Prostate gland (tissue), 2 donors: ENCODE measurements at regions not wholly inside any gene's neighbourhood (a gene's known extent, or its start where the extent isn't known, plus 50 kb on each side); places are given as distances from the start of the nearest gene placed in this dataset.

Source experiments
- DNase-seq: peaks from one replicate; pipeline ENCODE4 v3.0.0-alpha.2; 2019; ENCODE audit warnings: low spot score
- H3K27ac ChIP-seq, 2 donors: fragments of 200-600 bp; sonication (generic); 2 replicates each; pipeline ENCODE4 v1.5.1; 2017 to 2019
- H3K27me3 ChIP-seq: fragments of 200-600 bp; sonication (generic); replicated peaks from 2 replicates; pipeline ENCODE4 v1.5.1; 2019; ENCODE audit not compliant: insufficient read depth
- H3K36me3 ChIP-seq, 2 donors: fragments of 200-600 bp; sonication (generic); 1 replicate in 1 of 2; 2 replicates in 1 of 2; pipeline versions ENCODE4 v1.5.1 to v1.8.1; 2017 to 2019
- H3K4me1 ChIP-seq: fragments of 200-600 bp; sonication (generic); replicated peaks from 2 replicates; pipeline ENCODE4 v1.5.1; 2019
- H3K4me3 ChIP-seq, 2 donors: fragments of 200-600 bp; sonication (generic); 2 replicates each; pipeline ENCODE4 v1.5.1; 2017 to 2019
- H3K9me3 ChIP-seq: fragments of 200-600 bp; sonication (generic); 2 replicates; pipeline ENCODE4 v1.5.1; 2017
- POLR2A ChIP-seq: fragments of 450-650 bp; IDR thresholded peaks from one replicate; pipeline ENCODE4 v1.6.1; 2016; ENCODE audit warnings: antibody characterized with exemption, mild to moderate bottlenecking
- POLR2AphosphoS5 ChIP-seq: sonication (generic); formaldehyde crosslinking; IDR thresholded peaks from one replicate; pipeline ENCODE4 v1.6.1; 2017; ENCODE audit warnings: antibody characterized with exemption
- WGBS: methylation state at CpG from one replicate; pipeline ENCODE4 v1.1.5; 2018; 5-methylcytosine and 5-hydroxymethylcytosine counted together
- intact Hi-C: fragments of 100-400 bp; cut with DNase I; formaldehyde crosslinking; loops from one replicate; pipeline ENCODE4 v1.14.2; 2022
- TF ChIP-seq, protein P1 (sequence below), 4 experiments: fragments of 200-600 bp in 2 of 4; fragments of 450-650 bp in 2 of 4; sonication (generic) in 2 of 4; IDR thresholded peaks; 1 replicate in 3 of 4; 2 replicates in 1 of 4; pipeline ENCODE4 v1.5.1; 2016 to 2019; ENCODE audit warnings: antibody characterized with exemption in 4 of 4, mild to moderate bottlenecking in 2 of 4, moderate library complexity in 2 of 4

- intact Hi-C loops: no loop called here
These were observed 333.6 kb upstream of the F9 start for GRCh38 chrX:139196890-139197289.

DNA sequence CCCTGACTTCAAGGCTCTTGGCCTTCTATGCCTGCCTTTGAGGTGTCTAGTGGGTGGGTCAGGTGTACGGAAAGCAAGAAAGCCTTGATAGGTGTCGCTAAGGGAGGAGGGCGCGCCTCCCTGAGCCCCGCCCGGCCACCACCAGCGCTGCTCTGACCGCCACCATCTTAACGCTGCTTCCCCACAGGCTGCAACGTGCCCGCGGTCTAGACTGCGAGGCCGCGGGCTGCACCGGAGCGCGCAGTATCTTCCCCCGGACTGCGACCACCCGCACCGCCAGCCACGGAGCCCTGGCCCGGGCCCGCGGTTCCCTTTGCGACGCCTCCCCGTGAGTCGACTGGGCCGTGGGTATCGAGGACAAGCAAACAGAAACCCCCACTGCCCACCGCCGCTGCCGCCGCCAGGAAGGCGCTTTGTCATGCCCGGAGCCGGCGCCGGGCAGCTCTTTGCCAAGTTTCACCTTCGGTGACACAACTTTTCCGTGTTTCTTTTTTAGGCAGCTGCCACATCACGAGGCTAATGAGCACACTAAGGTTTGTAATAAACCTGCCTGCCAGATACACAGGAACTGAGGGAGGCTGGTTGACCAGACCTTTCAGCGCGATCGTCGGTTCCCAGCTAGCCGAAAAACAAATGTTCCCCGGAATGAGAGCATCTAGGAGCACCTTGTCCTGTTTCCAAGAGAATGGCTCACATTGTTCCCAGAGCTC lies 335.8 kb upstream of the F9 start:
- Histone ChIP-seq H3K4me1 (no peaks in the 10 kb centered on the region), H3K4me3 (peak overlapping the region; percentile 34 to 38), H3K36me3 (no peaks in the 10 kb centered on the region), H3K9me3 (no peaks in the 10 kb centered on the region), H3K27ac (peak overlapping the region; percentile 88 to 93), H3K27me3 (no peaks in the 10 kb centered on the region)
- no peak for TF ChIP-seq POLR2A
- TF ChIP-seq, protein P1, sequence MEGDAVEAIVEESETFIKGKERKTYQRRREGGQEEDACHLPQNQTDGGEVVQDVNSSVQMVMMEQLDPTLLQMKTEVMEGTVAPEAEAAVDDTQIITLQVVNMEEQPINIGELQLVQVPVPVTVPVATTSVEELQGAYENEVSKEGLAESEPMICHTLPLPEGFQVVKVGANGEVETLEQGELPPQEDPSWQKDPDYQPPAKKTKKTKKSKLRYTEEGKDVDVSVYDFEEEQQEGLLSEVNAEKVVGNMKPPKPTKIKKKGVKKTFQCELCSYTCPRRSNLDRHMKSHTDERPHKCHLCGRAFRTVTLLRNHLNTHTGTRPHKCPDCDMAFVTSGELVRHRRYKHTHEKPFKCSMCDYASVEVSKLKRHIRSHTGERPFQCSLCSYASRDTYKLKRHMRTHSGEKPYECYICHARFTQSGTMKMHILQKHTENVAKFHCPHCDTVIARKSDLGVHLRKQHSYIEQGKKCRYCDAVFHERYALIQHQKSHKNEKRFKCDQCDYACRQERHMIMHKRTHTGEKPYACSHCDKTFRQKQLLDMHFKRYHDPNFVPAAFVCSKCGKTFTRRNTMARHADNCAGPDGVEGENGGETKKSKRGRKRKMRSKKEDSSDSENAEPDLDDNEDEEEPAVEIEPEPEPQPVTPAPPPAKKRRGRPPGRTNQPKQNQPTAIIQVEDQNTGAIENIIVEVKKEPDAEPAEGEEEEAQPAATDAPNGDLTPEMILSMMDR (IDR thresholded peaks at IDR 0.05): no peak
- TF ChIP-seq POLR2AphosphoS5: peak; percentile 76
- peak; percentile 51 for DNase-seq
- WGBS: 2% methylated on average over 26 of the region's 50 CpGs
- intact Hi-C loops: no loop called here

More at GRCh38 chrX:139196890-139197289, 333.6 kb upstream of the F9 start:
- TF ChIP-seq, protein P1 (IDR thresholded peaks at IDR 0.05): no peak
- TF ChIP-seq POLR2AphosphoS5 (no peak), POLR2A (no peak)
- Histone ChIP-seq H3K36me3 (no peaks in the 10 kb centered on the region), H3K27ac (no peak overlapping the region), H3K4me1 (no peaks in the 10 kb centered on the region), H3K9me3 (no peaks in the 10 kb centered on the region), H3K4me3 (no peak overlapping the region), H3K27me3 (no peaks in the 10 kb centered on the region)
- 90% methylated on average over 3 of the region's 3 CpGs for WGBS
- DNase-seq: no peak

DNA sequence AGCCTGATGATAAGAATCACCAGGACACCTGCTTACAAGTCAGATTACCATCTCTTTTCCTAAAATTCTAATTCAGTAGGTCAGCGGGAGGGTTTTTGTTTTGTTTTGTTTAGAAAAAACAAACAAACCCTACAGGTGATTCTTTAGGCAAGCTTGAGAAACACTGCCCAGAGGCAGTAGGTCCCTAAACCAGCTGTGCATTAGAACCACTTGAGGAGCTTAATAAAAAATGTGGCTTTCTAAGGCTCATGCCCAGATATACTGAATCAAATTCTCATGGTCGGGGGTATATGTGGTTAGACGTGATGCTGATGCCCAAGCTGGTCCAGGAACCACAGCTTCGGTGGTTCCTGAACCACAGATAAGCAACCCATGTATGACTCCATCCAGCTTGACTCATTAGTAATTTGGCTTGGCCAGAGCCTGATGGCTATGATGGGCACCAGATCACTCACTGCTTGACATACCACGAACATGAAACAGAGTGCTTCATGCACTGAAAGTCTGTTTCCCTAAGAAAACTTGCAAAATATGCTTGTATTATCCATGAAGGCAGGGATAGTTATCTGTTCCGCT lies 338.1 kb upstream of the F9 start:
- H3K9me3 ChIP-seq: no peaks in the 10 kb centered on the region
- H3K27me3 ChIP-seq: no peaks in the 10 kb centered on the region
- H3K4me3 ChIP-seq: no peak overlapping the region
- no peak for DNase-seq
- H3K4me1 ChIP-seq: no peaks in the 10 kb centered on the region
- intact Hi-C loops: no loop called here
- H3K36me3 ChIP-seq: no peaks in the 10 kb centered on the region
- TF ChIP-seq POLR2AphosphoS5: no peak
- TF ChIP-seq, protein P1 (IDR thresholded peaks at IDR 0.05): no peak
- TF ChIP-seq POLR2A: no peak
- no peak overlapping the region for H3K27ac ChIP-seq
- 70% methylated on average over 4 of the region's 6 CpGs for WGBS

- Histone ChIP-seq H3K9me3 (no peaks in the 10 kb centered on the region), H3K27me3 (no peaks in the 10 kb centered on the region), H3K36me3 (no peaks in the 10 kb centered on the region), H3K27ac (no peak overlapping the region), H3K4me3 (no peak overlapping the region), H3K4me1 (no peaks in the 10 kb centered on the region)
- TF ChIP-seq POLR2A (no peak), POLR2AphosphoS5 (no peak)
- TF ChIP-seq, protein P1 (IDR thresholded peaks at IDR 0.05): no peak
- intact Hi-C loops: no loop called here
- WGBS: 90% methylated on average over 6 of the region's 6 CpGs
- no peak for DNase-seq
These were observed 338.7 kb upstream of the F9 start for GRCh38 chrX:139191746-139192385.
